WI38 (cell line): ENCODE measurements at regions not wholly inside any gene's neighbourhood (a gene's known extent, or its start where the extent isn't known, plus 50 kb on each side); places are given as distances from the start of the nearest gene placed in this dataset.
"Not testable (repeated sequence)": the region's sequence is repeated elsewhere in the genome, so short reads cannot be mapped to it uniquely, and the experiment has no call there.

ENCODE experiments used
- H3K4me3 ChIP-seq: 2 replicates; pipeline ENCODE4 v1.5.1; 2011; ENCODE audit warnings: low read depth, mild to moderate bottlenecking, control low read depth, low read length
- CTCF ChIP-seq: IDR thresholded peaks from 2 replicates; pipeline ENCODE4 v1.5.1; 2012; ENCODE audit warnings: low read depth, mild to moderate bottlenecking, control low read depth, low read length

GRCh38 chrX:131843987-131844386 lies 179.1 kb upstream of the STK26 start:
- TF ChIP-seq CTCF: no peak
- no peak overlapping the region for H3K4me3 ChIP-seq

GRCh38 chrX:131845201-131845600 lies 177.9 kb upstream of the STK26 start:
- no peak overlapping the region for H3K4me3 ChIP-seq
- TF ChIP-seq CTCF: no peak

- TF ChIP-seq CTCF: no peak
- no peak overlapping the region for H3K4me3 ChIP-seq
Measured at GRCh38 chrX:131845771-131846170, 177.3 kb upstream of the STK26 start.

- H3K4me3 ChIP-seq: not testable (repeated sequence)
Measured at GRCh38 chrX:131850964-131851363, 172.1 kb upstream of the STK26 start.

- TF ChIP-seq CTCF: no peak
- no peak overlapping the region for H3K4me3 ChIP-seq
Measured at GRCh38 chrX:131853440-131853839, 169.7 kb upstream of the STK26 start.

GRCh38 chrX:131854581-131854980 lies 168.5 kb upstream of the STK26 start:
- TF ChIP-seq CTCF: no peak
- no peak overlapping the region for H3K4me3 ChIP-seq

GRCh38 chrX:131861088-131861787 lies 161.9 kb upstream of the STK26 start:
- no peak for TF ChIP-seq CTCF
- H3K4me3 ChIP-seq: no peak overlapping the region

- no peak overlapping the region for H3K4me3 ChIP-seq
- TF ChIP-seq CTCF: no peak
Measured at GRCh38 chrX:131862321-131862720, 160.8 kb upstream of the STK26 start.
